Colonic mucosa (tissue), 4 donors: ENCODE measurements at regions not wholly inside any gene's neighbourhood (a gene's known extent, or its start where the extent isn't known, plus 50 kb on each side); places are given as distances from the start of the nearest gene placed in this dataset.

ENCODE experiments used
- DNase-seq: peaks from one replicate; pipeline ENCODE4 v3.0.0-alpha.2; 2020
- H3K27ac ChIP-seq: fragments of 200-600 bp; one replicate; pipeline ENCODE4 v1.8.0; 2021
- H3K27me3 ChIP-seq: fragments of 200-600 bp; one replicate; pipeline ENCODE4 v1.8.0; 2021
- H3K36me3 ChIP-seq: fragments of 200-600 bp; one replicate; pipeline ENCODE4 v1.8.0; 2021
- H3K4me1 ChIP-seq: fragments of 200-600 bp; one replicate; pipeline ENCODE4 v1.8.0; 2021; ENCODE audit warnings: mild to moderate bottlenecking
- H3K4me3 ChIP-seq: fragments of 200-600 bp; one replicate; pipeline ENCODE4 v1.8.0; 2021
- H3K9ac ChIP-seq, 2 donors: one replicate each; pipeline ENCODE4 v1.7.0; 2013; ENCODE audit warnings: control low read depth in 2 of 2, low read depth in 2 of 2, low read length in 2 of 2
- H3K9me3 ChIP-seq: fragments of 200-600 bp; one replicate; pipeline ENCODE4 v1.8.0; 2021
- CTCF ChIP-seq: fragments of 200-600 bp; IDR thresholded peaks from one replicate; pipeline ENCODE4 v1.8.0; 2022; ENCODE audit warnings: antibody characterized with exemption, mild to moderate bottlenecking
- intact Hi-C: fragments of 100-400 bp; cut with DNase I; formaldehyde crosslinking; loops from one replicate; pipeline ENCODE4 v1.14.1; 2022
- donor health status: healthy.
- donor health status: DM: no; HTN: no; CAD: no.
- donor health status: DM: no; HTN: no; CAD: no.

DNA sequence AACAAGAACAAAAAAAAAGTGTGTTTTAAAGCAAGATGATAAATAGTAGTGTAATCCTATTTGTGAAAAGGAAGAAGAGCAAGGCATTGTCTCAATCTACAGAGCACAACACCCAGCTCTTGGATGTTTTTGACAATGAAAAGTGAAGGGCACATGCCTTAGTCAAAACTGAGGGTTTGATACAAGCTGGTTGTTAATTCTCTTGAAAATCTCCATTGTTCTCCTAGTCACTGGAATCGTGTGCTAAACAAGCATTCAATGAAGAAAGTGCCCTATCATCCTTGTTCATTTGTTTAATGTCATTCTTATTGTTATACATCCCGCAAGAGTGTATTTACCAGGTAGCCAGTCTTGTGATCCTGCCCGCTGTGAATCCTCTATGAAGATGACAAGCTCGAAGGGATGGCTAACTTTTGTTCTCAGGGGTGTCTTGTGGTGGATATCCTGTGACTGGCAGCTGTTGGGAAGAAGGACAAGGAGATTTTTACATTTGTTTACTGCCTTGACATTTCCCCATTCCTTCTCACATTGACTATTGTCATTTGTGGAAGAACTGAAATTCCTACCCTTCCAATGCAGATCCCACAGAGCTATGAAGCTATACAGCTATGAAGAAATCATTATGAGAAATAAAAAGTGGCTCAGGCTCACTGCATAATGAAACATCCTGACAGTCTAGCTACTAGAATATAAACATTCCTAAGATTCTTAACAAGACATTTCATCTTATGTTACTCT, 175.9 kb downstream of the VGLL3 start:
- TF ChIP-seq CTCF: no peak
- no peaks in the 10 kb centered on the region for H3K36me3 ChIP-seq
- H3K27me3 ChIP-seq: no peaks in the 10 kb centered on the region
- no peak overlapping the region for H3K27ac ChIP-seq
- H3K4me1 ChIP-seq: no peaks in the 10 kb centered on the region
- no peak overlapping the region for H3K9ac ChIP-seq
- H3K9me3 ChIP-seq: no peaks in the 10 kb centered on the region
- intact Hi-C loops: no loop called here
- H3K4me3 ChIP-seq: no peak overlapping the region
- no peak for DNase-seq

- DNase-seq: no peak
- intact Hi-C loops: no loop called here
- TF ChIP-seq CTCF: no peak
Measured at GRCh38 chr3:86814321-86814720, 176.6 kb downstream of the VGLL3 start.

DNA sequence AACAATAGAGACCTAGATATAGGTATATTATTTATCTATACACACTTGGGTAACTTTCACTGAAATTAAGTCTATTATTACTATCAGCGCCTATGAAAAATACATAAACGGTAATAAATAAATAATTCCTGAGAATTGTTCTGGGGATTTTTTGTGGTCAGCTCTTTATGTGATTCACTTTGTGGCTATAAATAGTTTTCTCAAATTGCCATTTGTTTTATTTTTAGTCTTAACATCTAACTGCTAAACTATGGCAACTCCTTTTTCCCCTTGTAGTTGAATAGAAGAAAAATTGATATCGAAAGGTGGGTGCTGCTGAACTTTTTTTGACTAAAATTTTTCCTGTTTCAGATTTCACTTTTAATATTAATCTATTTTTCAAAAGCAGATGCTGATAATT, 189.0 kb downstream of the VGLL3 start:
- no peaks in the 10 kb centered on the region for H3K27me3 ChIP-seq
- TF ChIP-seq CTCF: no peak
- no peak overlapping the region for H3K27ac ChIP-seq
- H3K9ac ChIP-seq: no peak overlapping the region
- DNase-seq: no peak
- H3K4me3 ChIP-seq: no peak overlapping the region
- intact Hi-C loops: no loop called here
- no peaks in the 10 kb centered on the region for H3K36me3 ChIP-seq
- no peaks in the 10 kb centered on the region for H3K9me3 ChIP-seq
- no peaks in the 10 kb centered on the region for H3K4me1 ChIP-seq

More at GRCh38 chr3:86814321-86814720, 176.6 kb downstream of the VGLL3 start:
- Histone ChIP-seq H3K27ac (no peak overlapping the region), H3K9ac (no peak overlapping the region), H3K27me3 (no peaks in the 10 kb centered on the region), H3K4me3 (no peak overlapping the region), H3K9me3 (no peaks in the 10 kb centered on the region), H3K4me1 (no peaks in the 10 kb centered on the region), H3K36me3 (no peaks in the 10 kb centered on the region)

- TF ChIP-seq CTCF: no peak
- Histone ChIP-seq H3K9ac (no peak overlapping the region), H3K4me3 (no peak overlapping the region), H3K9me3 (no peaks in the 10 kb centered on the region), H3K4me1 (no peaks in the 10 kb centered on the region), H3K36me3 (no peaks in the 10 kb centered on the region), H3K27ac (no peak overlapping the region), H3K27me3 (no peaks in the 10 kb centered on the region)
- intact Hi-C loops: no loop called here
- no peak for DNase-seq
Measured at GRCh38 chr3:86801066-86801465, 189.9 kb downstream of the VGLL3 start.

DNA sequence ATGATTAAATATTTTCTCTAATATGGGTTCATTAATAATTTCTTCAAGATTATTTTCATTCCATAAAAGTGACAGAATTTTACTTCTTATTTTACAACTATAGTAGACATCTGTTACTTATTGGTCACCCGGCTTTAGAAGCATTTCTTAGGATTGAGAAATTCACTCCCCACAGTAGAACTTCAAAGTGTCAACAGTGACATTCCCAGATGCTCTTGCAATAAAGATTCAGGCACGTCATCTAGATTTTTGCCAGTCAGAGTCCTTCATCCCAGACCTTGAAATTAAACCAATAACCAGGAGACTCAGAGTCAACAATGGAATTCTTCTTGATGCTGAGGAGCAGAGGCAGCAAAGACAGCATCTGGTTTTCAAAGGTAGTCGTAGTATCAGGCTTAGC, 190.8 kb downstream of the VGLL3 start:
- TF ChIP-seq CTCF: no peak
- Histone ChIP-seq H3K27me3 (no peaks in the 10 kb centered on the region), H3K9ac (no peak overlapping the region), H3K36me3 (no peaks in the 10 kb centered on the region), H3K4me3 (no peak overlapping the region), H3K27ac (no peak overlapping the region), H3K4me1 (no peaks in the 10 kb centered on the region), H3K9me3 (no peaks in the 10 kb centered on the region)
- intact Hi-C loops: no loop called here
- no peak for DNase-seq
